ENCODE measurements at regions not wholly inside any gene's neighbourhood (a gene's known extent, or its start where the extent isn't known, plus 50 kb on each side); places are given as distances from the start of the nearest gene placed in this dataset.
"Not testable (repeated sequence)": the region's sequence is repeated elsewhere in the genome, so short reads cannot be mapped to it uniquely, and the experiment has no call there.

DNA sequence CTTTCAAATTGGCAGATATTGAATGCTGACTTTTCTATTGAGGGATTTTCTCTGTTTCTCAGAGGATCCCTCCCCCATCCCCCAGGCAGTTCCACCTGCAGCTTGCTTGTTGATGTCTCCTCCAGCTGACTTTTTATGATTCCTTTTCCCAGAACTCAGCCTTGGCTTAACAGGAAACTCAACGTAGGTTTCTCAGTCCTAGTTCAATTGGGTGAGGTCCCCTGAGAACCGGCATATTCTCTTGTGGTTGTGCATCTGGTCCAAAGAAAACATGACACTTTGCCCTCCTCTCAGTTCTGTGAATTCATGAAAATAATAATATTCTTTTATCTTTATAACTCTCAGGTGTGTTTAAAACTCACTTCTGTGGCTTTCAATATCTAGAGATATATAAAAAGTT is 1222.1 kb downstream of the OTOL1 start:
- peak; percentile 19 for DNase-seq (ENCODE audit: low read depth)

GRCh38 chr3:162719684-162720341 is 1223.2 kb downstream of the OTOL1 start:
- H3K4me3 ChIP-seq (ENCODE audit: low read depth, low read length), result no peak overlapping the region
- no peak for TF ChIP-seq CTCF (IDR thresholded peaks at IDR 0.05; ENCODE audit: low read depth, low read length, missing control alignments)
- peak; percentile 89 for DNase-seq (ENCODE audit: low read depth)
- in situ Hi-C loops (cut with HindIII; ENCODE audit: low sequenced_read_pairs), result no loop called here

More for the DNA sequence above, 1222.1 kb downstream of the OTOL1 start:
- no peak overlapping the region for H3K4me3 ChIP-seq (ENCODE audit: low read depth, low read length)
- TF ChIP-seq CTCF (IDR thresholded peaks at IDR 0.05; ENCODE audit: low read depth, low read length, missing control alignments), result no peak
- in situ Hi-C loops (cut with HindIII; ENCODE audit: low sequenced_read_pairs), result no loop called here

- DNase-seq (ENCODE audit: low read depth), result no peak
- in situ Hi-C loops (cut with HindIII; ENCODE audit: low sequenced_read_pairs), result no loop called here
- TF ChIP-seq CTCF (IDR thresholded peaks at IDR 0.05; ENCODE audit: low read depth, low read length, missing control alignments), result no peak
- no peak overlapping the region for H3K4me3 ChIP-seq (ENCODE audit: low read depth, low read length)
Observed at GRCh38 chr3:162721736-162722135, 1225.1 kb downstream of the OTOL1 start.

DNA sequence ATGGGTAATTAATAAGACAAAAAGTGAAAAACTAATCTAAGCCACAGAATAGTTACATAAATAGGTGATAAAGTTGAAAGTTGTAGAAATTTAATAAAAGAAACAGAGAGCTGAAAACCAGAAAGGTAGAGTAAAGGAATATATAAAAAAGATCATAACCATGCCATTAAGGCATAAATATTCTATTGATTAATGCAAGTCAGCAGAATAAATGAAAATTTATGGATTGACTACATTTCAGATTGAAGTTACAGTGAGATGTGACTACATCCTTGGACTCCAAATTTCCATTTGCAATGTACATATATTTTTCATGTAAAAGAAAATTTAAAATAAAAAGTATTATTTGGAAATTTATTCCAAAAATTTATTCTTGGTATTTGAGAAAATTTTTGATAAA is 1225.7 kb downstream of the OTOL1 start:
- no peak for TF ChIP-seq CTCF (IDR thresholded peaks at IDR 0.05; ENCODE audit: low read depth, low read length, missing control alignments)
- in situ Hi-C loops (cut with HindIII; ENCODE audit: low sequenced_read_pairs), result no loop called here
- no peak overlapping the region for H3K4me3 ChIP-seq (ENCODE audit: low read depth, low read length)
- no peak for DNase-seq (ENCODE audit: low read depth)

GRCh38 chr3:162722796-162723195 is 1226.2 kb downstream of the OTOL1 start:
- in situ Hi-C loops (cut with HindIII; ENCODE audit: low sequenced_read_pairs); DNase-seq (ENCODE audit: low read depth); H3K4me3 ChIP-seq (ENCODE audit: low read depth, low read length): not testable (repeated sequence)

GRCh38 chr3:162729686-162730085 is 1233.1 kb downstream of the OTOL1 start:
- H3K4me3 ChIP-seq (ENCODE audit: low read depth, low read length), result no peak overlapping the region
- in situ Hi-C loops (cut with HindIII; ENCODE audit: low sequenced_read_pairs), result no loop called here
- TF ChIP-seq CTCF (IDR thresholded peaks at IDR 0.05; ENCODE audit: low read depth, low read length, missing control alignments), result no peak
- DNase-seq (ENCODE audit: low read depth), result no peak

DNA sequence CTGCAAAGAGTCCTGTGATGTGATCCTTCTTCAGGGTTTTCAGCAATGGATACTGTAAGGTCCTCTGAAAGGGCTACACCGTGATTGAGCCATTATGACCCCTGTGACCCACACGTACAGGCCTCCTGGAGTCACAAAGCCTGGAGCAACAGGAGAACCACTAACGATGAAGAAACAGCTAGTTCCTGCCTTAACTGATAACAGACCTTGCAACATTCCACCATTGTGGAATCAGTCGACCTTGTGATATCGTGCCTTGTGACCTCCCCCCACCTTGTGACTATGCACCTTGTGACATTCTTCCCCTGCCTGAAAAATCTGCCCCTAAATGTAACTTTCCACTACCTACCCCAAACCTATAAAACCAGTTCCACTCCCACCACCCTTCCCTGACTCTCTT is 1235.4 kb downstream of the OTOL1 start:
- in situ Hi-C loops (cut with HindIII; ENCODE audit: low sequenced_read_pairs); DNase-seq (ENCODE audit: low read depth); H3K4me3 ChIP-seq (ENCODE audit: low read depth, low read length): not testable (repeated sequence)

GRCh38 chr3:162738784-162739183 is 1242.2 kb downstream of the OTOL1 start:
- in situ Hi-C loops (cut with HindIII; ENCODE audit: low sequenced_read_pairs), result no loop called here
- no peak overlapping the region for H3K4me3 ChIP-seq (ENCODE audit: low read depth, low read length)
- DNase-seq (ENCODE audit: low read depth), result peak; percentile 6
- no peak for TF ChIP-seq CTCF (IDR thresholded peaks at IDR 0.05; ENCODE audit: low read depth, low read length, missing control alignments)
